ENCODE measurements at regions not wholly inside any gene's neighbourhood (a gene's known extent, or its start where the extent isn't known, plus 50 kb on each side); places are given as distances from the start of the nearest gene placed in this dataset.

DNA sequence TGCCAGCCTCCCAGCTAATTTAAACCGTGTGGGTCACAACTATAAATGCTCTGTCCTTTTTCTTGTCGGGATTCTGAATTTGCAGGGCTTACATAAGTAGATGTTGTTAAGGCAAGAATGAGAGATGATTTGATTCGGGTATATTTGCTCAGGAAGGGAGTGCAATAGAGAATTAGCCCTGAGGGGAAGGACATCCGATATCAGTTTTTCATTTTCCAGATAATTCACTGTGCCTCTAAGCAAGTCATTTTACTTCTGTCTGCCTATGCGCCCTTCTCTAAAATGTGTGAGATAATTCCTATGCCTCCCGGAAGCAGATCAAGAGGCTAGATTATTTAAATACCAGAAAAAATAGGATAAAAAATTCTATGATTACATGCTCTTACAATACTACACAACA is 300.5 kb downstream of the RMST start:
- ATAC-seq (ENCODE audit: insufficient read depth, low FRiP score) (no peak), DNase-seq (no peak)
- no peak overlapping the region for H3K4me3 ChIP-seq
- H3K9me3 ChIP-seq (ENCODE audit: control insufficient read depth in 4 of 4, insufficient read depth in 3 of 4, low read length in 3 of 4), result peaks cover 0 to 4% (median 0%) of the 10 kb centered on the region in 4 donors
- 87 to 88% methylated on average over 6 of the region's 6 CpGs for WGBS, 2 donors
- peaks cover 0 to 3% (median 0%) of the 10 kb centered on the region in 5 donors for H3K4me1 ChIP-seq (ENCODE audit: control insufficient read depth in 5 of 5, insufficient read depth in 5 of 5, low read length in 5 of 5)
- H3K27ac ChIP-seq (ENCODE audit: low read depth in 1 of 2, low read length in 1 of 2), result no peak overlapping the region
- TF ChIP-seq, protein P1, sequence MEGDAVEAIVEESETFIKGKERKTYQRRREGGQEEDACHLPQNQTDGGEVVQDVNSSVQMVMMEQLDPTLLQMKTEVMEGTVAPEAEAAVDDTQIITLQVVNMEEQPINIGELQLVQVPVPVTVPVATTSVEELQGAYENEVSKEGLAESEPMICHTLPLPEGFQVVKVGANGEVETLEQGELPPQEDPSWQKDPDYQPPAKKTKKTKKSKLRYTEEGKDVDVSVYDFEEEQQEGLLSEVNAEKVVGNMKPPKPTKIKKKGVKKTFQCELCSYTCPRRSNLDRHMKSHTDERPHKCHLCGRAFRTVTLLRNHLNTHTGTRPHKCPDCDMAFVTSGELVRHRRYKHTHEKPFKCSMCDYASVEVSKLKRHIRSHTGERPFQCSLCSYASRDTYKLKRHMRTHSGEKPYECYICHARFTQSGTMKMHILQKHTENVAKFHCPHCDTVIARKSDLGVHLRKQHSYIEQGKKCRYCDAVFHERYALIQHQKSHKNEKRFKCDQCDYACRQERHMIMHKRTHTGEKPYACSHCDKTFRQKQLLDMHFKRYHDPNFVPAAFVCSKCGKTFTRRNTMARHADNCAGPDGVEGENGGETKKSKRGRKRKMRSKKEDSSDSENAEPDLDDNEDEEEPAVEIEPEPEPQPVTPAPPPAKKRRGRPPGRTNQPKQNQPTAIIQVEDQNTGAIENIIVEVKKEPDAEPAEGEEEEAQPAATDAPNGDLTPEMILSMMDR (IDR thresholded peaks at IDR 0.05; ENCODE audit: control extremely low read depth, extremely low read depth), result no peak
- H3K36me3 ChIP-seq (ENCODE audit: control insufficient read depth in 4 of 4, insufficient read depth in 4 of 4, low read length in 4 of 4), result no peaks in the 10 kb centered on the region
- no peak overlapping the region for H3K9ac ChIP-seq (ENCODE audit: insufficient read depth in 1 of 2, low read length in 2 of 2)
- no peaks in the 10 kb centered on the region for H3K27me3 ChIP-seq (ENCODE audit: control insufficient read depth in 3 of 3, insufficient read depth in 3 of 3, low read length in 2 of 3)

DNA sequence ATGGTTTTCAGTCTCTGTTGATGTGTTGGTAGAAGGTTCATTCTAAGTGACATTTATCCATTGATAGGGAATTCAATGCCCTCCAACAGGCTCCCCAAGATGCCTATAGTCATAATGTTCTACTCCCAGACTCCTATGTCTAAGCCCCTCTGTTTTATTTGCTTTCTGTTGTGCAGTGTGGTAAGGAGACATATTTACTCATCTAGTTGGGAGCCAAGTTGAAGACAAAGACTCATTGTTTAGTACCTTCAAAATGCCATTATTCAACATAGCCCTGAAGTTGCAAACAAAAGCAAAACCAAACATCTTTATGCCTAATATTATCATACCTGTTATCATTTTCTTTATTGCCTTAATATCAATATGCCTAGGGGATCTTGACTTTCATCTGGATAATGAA is 302.1 kb downstream of the RMST start:
- Histone ChIP-seq H3K27ac (ENCODE audit: low read depth in 1 of 2, low read length in 1 of 2) (no peak overlapping the region), H3K4me1 (ENCODE audit: control insufficient read depth in 5 of 5, insufficient read depth in 5 of 5, low read length in 5 of 5) (no peaks in the 10 kb centered on the region), H3K36me3 (ENCODE audit: control insufficient read depth in 4 of 4, insufficient read depth in 4 of 4, low read length in 4 of 4) (no peaks in the 10 kb centered on the region), H3K9ac (ENCODE audit: insufficient read depth in 1 of 2, low read length in 2 of 2) (no peak overlapping the region), H3K27me3 (ENCODE audit: control insufficient read depth in 3 of 3, insufficient read depth in 3 of 3, low read length in 2 of 3) (no peaks in the 10 kb centered on the region), H3K4me3 (no peak overlapping the region), H3K9me3 (ENCODE audit: control insufficient read depth in 4 of 4, insufficient read depth in 3 of 4, low read length in 3 of 4) (peaks cover 0 to 4% (median 0%) of the 10 kb centered on the region in 4 donors)
- ATAC-seq (ENCODE audit: insufficient read depth, low FRiP score) (no peak), DNase-seq (no peak)
- TF ChIP-seq, protein P1 (IDR thresholded peaks at IDR 0.05; ENCODE audit: control extremely low read depth, extremely low read depth), result no peak

DNA sequence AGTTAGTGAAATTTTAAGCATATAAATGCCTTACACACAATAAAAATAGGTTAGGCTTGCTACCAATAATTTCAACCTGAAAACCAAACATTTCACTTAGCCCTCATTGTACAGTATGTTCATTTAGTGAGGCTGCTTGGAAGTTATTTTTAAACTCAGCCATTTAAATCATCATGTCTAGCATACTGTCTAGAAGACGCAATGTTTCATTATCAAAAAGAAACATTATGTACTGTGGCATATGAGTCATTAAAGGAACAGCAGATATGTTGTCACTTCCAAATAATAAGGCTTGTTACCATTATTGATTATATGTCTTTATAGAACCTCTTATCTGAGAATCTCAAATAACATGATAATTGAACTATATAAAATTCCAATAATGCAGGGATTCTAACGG is 304.7 kb downstream of the RMST start:
- Histone ChIP-seq H3K9me3 (ENCODE audit: control insufficient read depth in 4 of 4, insufficient read depth in 3 of 4, low read length in 3 of 4) (peaks cover 0 to 4% (median 0%) of the 10 kb centered on the region in 4 donors), H3K4me3 (no peak overlapping the region)

DNA sequence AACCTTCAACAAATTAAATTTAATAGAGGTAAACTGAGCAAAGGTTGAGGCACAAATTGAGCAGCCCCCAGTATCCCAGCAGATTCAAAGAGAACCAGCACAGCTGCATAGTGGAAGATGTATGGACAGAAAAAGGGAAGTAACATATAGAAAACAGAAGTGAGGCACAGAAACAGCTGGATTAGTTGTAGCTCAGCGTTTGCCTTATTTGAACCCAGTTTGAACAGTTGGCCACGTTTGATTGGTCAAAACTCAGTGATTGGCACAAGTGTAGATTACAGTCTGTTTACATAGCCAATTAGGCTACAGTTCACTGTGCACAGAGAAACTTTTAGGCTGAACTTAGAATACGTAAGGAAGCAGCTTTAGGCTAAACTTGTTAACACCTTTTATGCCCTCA is 315.5 kb downstream of the RMST start:
- H3K27ac ChIP-seq (ENCODE audit: low read depth in 1 of 2, low read length in 1 of 2), result no peak overlapping the region
- TF ChIP-seq, protein P1 (IDR thresholded peaks at IDR 0.05; ENCODE audit: control extremely low read depth, extremely low read depth), result no peak
- no peak overlapping the region for H3K9ac ChIP-seq (ENCODE audit: insufficient read depth in 1 of 2, low read length in 2 of 2)
- H3K9me3 ChIP-seq (ENCODE audit: control insufficient read depth in 4 of 4, insufficient read depth in 3 of 4, low read length in 3 of 4), result peaks cover 0 to 9% (median 2%) of the 10 kb centered on the region in 4 donors
- no peak overlapping the region for H3K4me3 ChIP-seq
- no peaks in the 10 kb centered on the region for H3K27me3 ChIP-seq (ENCODE audit: control insufficient read depth in 3 of 3, insufficient read depth in 3 of 3, low read length in 2 of 3)
- WGBS, 2 donors, result 69 to 81% methylated on average over 3 of the region's 3 CpGs
- ATAC-seq (ENCODE audit: insufficient read depth, low FRiP score) (no peak), DNase-seq (no peak)
- H3K36me3 ChIP-seq (ENCODE audit: control insufficient read depth in 4 of 4, insufficient read depth in 4 of 4, low read length in 4 of 4), result no peaks in the 10 kb centered on the region
- no peaks in the 10 kb centered on the region for H3K4me1 ChIP-seq (ENCODE audit: control insufficient read depth in 5 of 5, insufficient read depth in 5 of 5, low read length in 5 of 5)

More for the DNA sequence above, 304.7 kb downstream of the RMST start:
- Histone ChIP-seq H3K9ac (ENCODE audit: insufficient read depth in 1 of 2, low read length in 2 of 2) (no peak overlapping the region), H3K27me3 (ENCODE audit: control insufficient read depth in 3 of 3, insufficient read depth in 3 of 3, low read length in 2 of 3) (no peaks in the 10 kb centered on the region), H3K4me1 (ENCODE audit: control insufficient read depth in 5 of 5, insufficient read depth in 5 of 5, low read length in 5 of 5) (no peaks in the 10 kb centered on the region), H3K36me3 (ENCODE audit: control insufficient read depth in 4 of 4, insufficient read depth in 4 of 4, low read length in 4 of 4) (no peaks in the 10 kb centered on the region), H3K27ac (ENCODE audit: low read depth in 1 of 2, low read length in 1 of 2) (no peak overlapping the region)
- DNase-seq, result no peak
- TF ChIP-seq, protein P1 (IDR thresholded peaks at IDR 0.05; ENCODE audit: control extremely low read depth, extremely low read depth), result no peak
- WGBS, 2 donors, result 73 to 76% methylated on average over 2 of the region's 2 CpGs
- no peak for ATAC-seq (ENCODE audit: insufficient read depth, low FRiP score)
